Lower leg skin (tissue), 3 donors: ENCODE measurements at regions not wholly inside any gene's neighbourhood (a gene's known extent, or its start where the extent isn't known, plus 50 kb on each side); places are given as distances from the start of the nearest gene placed in this dataset.

Experiments
- CTCF ChIP-seq, 3 donors: fragments of 450-650 bp; IDR thresholded peaks; one replicate each; pipeline ENCODE4 v1.5.1; 2016; ENCODE audit warnings: antibody characterized with exemption in 3 of 3, mild to moderate bottlenecking in 3 of 3, moderate library complexity in 2 of 3
- POLR2A ChIP-seq, 2 donors: fragments of 450-650 bp; IDR thresholded peaks; one replicate each; pipeline ENCODE4 v1.6.1; 2016 to 2017; ENCODE audit warnings: antibody characterized with exemption in 2 of 2, mild to moderate bottlenecking in 1 of 2, moderate library complexity in 1 of 2

- no peak for TF ChIP-seq POLR2A (IDR thresholded peaks at IDR 0.05)
- no peak for TF ChIP-seq CTCF (IDR thresholded peaks at IDR 0.05)
These were observed 93.1 kb upstream of the TMPRSS2 start for GRCh38 chr21:41600961-41601572.
